T-helper 2 cell treated with Interferon-gamma antibody and Interleukin-4, amounts not matched to agents 100 ng/mL and 5 ng/mL, for 36 hours (primary cell): ENCODE measurements at regions not wholly inside any gene's neighbourhood (a gene's known extent, or its start where the extent isn't known, plus 50 kb on each side); places are given as distances from the start of the nearest gene placed in this dataset.

Experiments
- intact Hi-C: fragments of 100-400 bp; cut with micrococcal nuclease; formaldehyde crosslinking; loops from one replicate; pipeline ENCODE4 v1.15.1; 2023

DNA sequence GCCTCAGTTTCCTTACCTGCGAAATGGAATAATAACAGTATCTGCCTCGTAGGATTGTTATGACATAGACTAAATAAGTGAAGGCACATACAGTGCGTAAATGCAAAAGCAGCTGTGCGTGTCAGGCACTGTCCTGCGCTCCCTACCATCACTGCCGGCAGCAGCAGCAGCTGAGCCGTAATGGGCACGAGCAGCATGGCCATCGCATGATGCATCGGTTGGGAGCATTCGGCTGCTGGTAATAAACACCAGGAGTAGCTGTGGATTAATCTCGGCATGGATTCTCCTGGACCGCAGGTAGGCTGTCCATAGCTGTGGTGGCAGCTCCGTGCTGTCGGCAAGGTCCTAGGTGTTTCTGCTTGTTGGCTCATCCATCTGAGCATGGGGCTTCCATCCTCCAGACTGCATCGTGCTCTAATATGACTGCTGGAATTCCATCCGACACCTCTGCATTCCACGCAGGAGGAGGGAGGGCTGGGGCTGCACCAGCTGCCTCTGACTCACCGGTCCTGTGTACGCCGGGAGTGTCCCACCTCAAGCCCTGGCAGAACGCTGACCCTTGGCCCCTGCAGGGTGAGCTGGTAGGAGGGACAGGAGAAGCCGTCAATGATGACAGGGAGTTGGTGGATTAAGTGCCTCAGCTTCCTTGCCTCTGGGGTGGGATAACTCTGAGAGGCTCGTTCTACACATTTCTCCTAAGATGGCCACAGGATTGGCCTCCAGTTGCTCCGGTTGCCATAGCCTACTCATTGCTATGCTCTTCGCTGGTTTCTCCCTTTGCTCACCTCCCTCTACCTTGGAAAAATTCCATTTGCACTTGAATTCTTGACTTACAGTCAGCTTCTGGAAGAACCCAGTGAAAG lies 100.9 kb upstream of the PMEPA1 start:
- intact Hi-C loops, result no loop called here

DNA sequence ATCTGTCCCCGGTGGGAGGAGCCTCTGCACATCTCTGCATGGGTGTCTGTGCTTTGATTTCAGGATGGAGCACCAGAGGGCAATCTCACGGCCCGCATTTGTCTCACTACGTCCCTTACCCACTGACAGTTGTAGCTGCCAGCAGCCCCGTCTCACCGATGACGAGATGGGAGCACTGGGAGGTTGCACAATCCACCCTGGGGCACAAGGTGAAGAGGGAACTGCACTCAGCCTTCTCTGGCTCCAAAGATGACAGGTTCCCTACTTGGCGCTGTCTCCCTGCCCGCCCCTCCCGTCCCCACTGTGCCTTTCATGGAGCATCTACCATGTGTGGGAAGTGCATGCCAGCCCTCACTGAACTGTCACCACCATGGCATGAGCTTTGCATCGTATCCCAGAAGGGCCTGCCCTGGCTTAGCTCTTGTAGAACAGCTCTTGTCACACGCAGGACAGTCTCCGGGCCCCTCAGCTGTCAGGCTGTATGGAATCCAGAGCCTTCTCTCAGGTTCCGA lies 99.9 kb upstream of the PMEPA1 start:
- intact Hi-C loops, result no loop called here

DNA sequence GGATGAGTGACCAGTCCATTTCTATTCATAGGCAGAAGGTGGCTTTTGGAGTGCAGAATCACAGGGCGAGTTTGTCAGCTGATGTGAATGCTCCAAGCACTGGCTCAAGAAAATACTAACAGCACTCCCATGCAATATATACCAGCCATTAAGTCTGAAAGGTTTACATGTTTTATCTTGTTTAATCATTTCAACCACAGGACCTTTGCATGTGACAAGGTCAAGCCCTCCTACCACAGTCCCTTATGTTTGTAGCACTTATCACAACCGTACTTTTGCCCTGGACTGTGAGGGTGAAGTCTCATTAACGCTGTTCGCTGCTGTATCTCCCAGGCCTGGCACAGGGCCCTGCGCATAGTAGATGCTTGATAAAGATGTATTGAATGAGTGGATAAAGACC lies 99.3 kb upstream of the PMEPA1 start:
- intact Hi-C loops, result no loop called here

DNA sequence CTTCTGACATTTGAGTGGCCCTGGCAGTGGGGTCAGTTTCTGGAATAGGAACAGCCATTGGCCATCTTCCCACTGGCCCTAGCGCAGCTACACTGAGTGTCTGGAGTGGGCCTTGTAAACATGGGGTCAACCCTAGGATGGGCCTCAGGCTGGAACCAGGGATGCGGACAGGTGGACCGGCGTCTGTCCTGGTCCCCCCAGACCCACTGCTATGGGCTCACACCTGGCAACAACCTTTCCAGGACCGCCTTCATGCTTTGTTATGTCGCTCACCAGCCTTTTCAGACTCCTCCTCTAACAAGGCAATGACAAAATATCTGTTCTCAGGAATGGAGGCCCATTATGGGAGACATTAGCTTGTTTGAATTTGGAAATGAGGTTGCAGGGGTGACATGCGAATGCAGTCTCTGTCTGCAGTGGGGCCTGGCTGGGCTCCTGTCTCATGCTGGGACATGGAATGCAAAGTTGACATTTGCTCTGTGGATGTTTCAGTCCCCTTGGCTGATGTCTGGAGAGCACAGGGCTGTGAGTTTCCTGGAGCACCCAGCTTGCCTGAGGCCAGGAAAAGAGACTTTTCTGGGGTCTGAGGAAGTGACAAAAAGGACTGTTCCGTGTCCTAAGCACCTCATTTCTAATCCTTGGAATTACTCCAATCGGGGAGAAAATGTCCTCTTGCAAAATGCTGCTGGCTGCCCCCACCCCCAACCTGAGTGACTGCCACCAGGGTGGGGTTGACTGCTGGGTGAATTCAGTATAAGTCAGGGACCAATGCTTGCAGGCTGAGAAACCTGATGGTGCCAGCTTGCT lies 98.7 kb upstream of the PMEPA1 start:
- intact Hi-C loops, result no loop called here

DNA sequence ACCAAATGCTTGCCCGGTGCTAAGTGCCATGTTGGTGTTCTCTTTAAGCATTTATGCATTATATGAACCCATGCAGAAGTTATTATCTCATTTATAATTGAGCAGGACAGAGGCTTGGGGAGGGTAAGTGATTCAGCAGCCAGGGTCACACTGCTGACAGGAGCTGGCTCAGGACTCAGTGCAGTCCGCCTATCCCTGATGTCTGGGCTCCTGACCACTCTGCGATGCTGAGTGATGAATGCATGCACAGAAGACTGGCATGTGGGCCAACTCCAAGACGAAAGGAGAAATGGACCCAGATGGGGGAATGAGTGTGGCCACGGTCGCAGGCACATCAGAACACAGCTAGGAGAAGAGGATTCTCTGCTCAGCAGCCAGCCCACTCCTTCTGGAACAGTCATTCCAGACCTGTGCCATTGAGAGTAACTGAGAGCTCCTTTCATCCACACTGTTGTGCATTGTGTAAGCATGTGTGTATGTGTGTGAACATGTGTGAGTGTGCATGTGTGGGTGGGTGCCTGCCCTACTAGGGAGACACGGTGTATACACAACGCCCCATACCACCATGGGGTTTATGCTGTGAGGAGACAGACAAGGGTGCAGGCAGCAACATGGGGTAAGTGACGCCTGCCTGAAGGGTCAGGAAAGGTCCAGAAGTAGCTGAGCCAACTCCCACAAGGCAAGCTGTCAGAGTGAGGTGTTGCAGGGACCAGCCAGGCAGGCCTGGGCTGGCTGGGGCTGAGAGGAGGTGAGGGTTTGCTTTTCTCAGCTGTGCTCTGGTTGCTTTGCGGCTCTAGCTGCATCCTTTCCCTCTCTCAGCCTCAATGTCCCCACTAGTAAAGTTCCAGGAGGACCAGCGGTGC lies 97.8 kb upstream of the PMEPA1 start:
- intact Hi-C loops, result no loop called here

DNA sequence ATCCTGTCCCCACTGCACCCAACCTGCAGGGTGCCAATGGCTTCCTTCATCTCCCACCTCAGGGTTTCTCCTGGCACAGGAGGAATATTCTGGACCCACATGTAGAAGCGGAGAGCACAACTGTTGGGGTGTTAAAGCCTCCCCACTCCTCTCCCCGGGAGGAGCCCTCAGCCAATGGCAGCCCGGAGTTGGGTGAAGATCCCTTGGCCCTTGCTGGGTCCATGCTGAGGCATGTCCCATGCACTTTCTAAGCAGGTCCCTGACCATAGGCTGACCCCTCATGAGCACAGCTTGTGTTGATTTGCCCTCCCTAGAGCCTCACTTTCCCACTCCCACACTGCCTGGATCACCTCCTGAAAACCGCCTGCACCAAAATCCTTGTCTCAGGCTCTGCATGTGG lies 97.2 kb upstream of the PMEPA1 start:
- intact Hi-C loops, result no loop called here

DNA sequence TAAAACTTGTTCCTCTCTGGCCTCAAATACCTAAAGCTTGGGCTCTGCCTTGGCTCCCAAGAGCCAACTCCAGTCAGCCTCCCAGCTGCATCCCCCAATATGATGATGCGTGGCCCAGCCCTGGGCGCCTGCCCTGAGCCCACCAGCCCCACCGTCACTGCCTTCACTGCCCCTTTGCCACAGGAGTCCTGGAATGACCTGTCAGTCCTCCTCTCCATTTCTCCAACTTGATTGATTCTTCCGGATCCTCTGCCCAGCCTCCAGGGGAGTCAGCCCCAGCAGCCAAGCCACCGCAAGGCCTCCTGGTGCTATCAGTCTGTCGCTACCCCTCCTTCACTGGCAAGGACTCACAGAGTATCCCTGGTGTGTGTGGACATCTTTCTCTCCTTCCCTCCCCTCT lies 96.7 kb upstream of the PMEPA1 start:
- intact Hi-C loops, result no loop called here

DNA sequence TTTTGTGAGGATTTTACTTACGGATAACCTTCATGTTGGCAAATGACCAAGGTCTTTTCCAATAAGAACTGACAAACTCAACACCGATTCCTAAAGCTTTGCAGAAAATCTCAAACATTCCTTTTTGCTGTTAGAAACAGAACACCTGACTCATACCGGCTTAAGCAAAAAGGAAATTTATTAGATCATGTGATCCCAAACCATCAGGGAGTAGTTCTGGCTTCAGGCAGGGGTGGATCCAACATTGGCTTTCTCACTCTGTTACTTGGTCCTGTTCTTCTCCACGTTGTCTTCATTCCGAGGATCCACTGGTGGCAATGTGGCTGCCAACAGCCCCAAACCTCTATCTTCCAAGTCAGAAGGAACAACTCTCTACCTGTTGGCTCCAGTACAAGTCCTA lies 95.9 kb upstream of the PMEPA1 start:
- intact Hi-C loops, result no loop called here

DNA sequence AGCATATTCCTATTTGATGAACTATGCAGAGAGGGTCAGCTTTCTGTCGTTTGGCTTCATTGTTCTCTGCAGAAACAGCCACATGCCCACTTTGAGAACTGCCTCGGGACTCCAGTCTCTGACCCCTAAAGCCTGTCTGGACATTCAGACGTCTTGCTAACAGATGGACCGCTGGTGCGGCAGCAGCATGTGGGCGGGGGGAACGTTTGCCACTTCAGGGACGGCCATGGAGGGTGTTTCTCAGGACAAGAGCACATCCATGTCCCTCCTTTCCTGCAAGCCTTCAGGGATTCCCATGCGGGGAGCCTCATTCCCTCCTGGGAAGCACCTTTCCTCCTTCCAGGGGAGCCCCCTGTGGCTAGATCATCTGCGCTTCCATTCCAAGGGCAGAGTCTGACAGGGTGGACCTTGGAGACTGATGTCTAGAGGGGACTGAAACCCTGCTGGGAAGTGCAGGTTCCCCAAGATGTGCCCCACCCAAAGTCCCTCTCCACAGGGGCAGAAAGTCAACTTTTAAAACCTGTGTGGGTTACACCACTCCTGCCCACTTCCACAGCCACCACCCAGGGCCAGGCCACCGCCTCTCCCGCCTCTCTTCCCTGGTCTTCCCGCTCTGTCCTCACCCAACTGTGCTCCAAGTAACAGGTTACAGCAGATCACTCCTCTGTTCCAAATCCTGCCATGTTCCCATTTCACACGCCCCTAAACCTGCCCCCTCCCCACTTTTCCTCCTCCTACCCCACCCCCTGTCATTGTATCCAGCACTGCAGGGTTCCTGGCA lies 94.8 kb upstream of the PMEPA1 start:
- intact Hi-C loops, result no loop called here

DNA sequence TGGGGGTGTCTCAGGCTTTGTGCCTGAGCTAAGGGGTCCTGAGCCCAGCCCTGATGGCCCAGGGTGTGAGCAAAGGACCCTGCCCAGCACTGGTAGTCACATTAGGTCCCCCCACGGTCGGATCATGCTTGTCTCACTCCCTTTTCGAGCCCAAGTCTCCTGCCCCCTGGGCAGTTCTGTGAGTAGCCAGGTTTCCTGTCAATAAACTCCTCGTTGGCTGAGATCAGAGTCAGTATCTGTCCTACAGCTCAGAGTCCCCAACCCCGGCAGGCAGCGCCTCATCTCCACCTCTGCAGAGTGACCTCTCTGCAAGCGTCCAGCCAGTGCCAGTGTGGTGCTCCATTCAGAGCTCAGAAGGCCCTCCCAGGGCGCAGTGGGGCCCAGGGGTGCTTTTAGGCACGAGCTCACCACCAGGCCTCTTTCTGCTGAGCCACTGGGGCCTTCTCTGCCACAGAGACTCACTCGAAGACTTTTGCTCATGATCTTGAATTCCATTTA lies 93.7 kb upstream of the PMEPA1 start:
- intact Hi-C loops, result no loop called here

DNA sequence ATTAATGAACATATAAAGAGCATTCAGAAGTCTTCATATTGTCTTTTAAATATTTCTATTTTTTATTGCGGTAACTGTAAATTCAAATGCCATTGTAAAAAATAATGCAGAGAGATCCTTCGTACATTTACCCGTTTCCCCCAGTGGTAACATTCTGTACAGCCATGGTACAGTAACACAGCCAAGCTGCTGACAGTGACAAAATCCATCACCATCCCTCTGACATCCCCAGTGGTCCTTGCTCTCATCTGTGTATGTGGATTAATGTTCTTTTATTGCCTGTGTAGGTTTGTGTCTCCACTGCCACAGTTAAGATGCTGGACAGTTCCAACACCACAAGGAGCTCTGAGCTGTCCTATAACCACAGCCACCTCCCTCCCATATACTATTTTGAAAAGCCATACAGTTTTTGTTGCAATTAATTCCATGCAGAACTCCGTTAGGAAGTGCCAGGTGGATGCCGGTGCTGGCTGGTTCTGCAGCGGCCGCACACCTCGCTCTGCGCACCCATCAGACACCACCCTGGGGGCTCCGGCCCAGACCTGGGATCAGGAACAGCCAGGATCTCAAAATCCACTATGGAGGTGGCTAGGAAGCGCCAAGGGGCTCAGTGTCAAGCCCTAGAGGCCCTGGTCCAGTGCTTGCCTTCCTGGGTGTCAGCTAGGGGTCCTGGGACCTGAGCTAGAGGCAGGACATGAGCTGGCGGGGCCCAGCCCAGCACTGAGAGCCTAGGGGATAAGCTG lies 93.1 kb upstream of the PMEPA1 start:
- intact Hi-C loops, result no loop called here

DNA sequence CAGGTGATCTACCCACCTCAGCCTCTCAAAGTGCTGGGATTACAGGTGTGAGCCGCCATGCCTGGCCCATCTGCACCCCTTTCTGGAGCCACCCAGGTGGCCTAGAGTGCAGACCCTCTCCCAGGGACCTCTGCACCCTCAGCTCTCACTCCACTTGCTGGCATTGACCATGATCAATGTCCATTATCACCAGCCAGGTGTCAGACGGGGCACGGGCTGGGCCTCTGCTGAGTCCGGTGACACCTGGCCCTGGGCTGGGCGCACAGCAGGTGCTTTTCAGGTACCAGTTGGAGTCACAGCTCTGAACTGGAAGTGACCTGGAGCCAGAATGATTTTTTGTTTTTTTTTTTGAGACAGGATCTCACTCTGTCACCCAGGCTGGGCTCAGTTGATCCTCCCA lies 91.8 kb upstream of the PMEPA1 start:
- intact Hi-C loops, result no loop called here

DNA sequence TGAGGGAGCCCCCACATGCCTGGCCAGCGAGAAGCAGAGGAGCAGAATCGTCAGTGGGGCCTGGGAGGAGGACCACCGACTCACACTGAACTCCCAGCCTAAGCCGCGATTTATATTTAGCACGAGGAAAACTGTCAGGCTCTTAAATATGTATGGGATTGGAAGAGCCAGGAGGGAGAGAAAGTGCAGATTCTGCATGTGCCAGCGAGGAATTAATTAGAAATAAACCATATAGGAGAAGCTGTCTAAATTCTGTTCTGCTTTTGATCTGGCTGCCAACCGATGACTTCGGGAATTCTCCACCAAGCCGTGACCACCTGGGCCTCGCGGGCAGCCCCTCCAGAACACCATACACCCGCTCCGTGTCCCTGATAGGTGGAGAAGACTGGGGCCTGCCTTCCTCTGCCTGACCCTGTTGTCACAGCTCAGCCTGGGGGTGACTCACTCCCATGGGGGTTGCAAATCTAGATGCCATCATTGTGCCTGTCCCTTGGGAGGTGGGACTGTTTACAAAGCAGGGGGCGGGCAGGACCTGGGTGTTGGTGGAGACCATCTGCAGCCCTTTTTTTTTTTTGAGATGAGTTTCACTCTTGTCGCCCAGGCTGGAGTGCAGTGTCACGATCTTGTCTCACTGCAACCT lies 91.1 kb upstream of the PMEPA1 start:
- intact Hi-C loops, result no loop called here

DNA sequence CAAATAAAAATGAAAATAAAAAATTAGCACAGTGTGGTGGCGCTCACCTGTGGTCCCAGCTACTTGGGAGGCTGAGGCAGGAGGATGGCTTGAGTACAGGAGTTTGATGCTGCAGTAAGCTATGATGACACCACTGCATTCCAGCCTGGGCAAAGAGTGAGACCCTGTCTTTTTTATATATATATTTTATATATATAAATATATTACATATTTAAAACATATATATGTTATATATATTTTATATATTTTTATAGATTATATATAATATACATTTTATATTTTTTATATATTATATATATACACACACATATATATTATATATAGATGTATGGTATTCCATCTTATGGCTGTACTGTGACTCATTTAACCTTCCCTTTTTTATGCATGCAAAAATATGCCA lies 87.6 kb upstream of the PMEPA1 start:
- intact Hi-C loops, result no loop called here

DNA sequence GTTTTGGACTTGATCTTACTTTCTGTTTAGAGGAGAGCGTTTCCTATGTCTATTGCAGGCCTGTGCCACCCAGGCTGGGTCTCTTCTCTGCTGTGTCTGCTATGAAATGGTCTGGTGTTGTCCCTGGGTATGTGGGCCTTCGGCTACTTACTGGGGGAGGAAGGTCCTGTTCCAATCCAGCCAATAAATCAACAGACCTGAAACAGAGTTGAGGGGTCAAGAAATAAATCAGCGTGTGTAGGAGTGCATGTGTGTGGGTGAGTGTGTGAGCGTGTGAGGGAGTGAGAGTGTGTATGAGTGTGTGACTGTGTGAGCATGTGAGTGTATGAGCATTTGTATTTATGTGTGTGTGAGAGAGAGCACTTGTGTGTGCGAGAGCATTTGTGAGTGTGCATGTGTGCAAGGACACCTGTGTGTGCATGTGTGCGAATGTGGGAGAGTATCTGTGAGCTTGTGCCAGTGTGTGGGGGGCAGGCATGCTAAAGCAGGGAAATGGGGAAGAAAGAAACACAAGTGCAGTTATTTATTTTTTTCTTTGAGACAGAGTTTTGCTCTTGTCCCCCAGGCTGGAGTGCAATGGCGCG lies 86.3 kb upstream of the PMEPA1 start:
- intact Hi-C loops, result no loop called here

DNA sequence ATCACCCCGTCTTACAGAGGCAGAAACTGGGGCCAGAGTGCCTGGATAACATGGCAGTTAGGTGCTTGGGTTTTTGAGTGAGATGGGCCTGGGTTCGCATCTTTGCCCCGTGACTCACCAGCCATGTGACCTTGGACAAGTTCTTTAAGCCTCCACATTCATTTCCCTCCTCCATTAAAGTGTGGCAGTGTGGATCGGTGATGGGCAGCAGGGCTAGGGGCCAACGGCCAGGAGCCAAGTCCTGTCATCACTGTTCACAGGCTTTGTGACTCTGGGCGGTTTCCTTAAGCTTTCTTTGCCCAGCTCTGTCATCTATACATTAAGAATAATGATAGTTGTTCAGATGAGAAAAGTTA lies 85.5 kb upstream of the PMEPA1 start:
- intact Hi-C loops, result no loop called here

DNA sequence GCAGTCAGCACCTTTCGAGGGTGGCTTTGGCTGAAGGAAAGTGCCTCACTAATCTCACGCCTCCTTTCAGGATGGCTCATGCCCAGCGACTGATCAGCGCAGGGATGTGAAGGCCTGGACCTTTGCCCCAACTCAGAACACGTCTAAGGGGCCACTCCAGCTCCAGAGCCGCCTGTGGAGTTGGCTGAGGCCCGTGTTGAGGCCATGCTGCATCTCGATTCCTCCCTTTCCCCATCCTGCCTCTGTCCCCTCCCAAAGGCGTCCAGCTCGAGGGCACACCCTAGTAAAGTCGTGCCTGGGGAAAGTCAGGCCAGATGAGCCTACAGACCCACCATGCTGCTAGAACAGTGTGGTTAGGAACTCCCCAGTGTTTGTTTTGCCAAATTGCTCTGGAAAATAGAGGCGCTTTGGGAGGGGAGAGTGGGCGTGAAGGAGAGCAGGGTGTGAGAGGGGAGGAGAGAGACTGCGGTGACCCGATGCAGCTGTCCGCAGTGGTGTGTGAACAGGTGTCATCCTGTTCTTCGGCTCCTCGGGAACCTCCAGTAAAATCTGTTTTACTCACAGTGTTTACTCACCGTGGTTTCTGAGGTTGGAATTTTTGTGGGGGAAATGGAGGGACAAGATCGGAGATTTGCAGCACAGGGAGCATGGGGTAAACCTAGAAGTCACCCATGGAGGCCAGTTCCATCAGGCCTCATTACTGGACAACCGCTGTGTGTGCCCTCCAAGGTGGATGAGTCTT lies 85.0 kb upstream of the PMEPA1 start:
- intact Hi-C loops, result no loop called here

DNA sequence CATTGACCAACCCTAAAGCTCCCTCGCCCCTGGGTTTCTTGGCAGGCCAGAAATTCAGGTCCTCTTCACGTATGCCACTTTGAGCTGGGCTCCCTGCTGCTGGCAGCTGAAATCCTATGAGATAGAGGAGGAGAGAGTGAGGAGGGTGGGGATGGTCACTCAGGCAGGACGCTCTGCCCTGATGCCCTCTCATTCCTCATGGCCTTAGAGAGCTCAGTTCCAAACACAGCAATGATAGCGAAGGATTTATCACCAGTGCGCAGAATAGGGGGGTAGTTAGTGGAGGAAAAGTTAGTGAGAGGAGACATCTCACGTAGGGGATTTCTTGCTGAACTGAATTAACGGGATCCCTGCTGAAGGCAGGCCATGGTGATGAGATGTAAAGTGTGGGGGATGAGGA lies 84.2 kb upstream of the PMEPA1 start:
- intact Hi-C loops, result no loop called here
